ENCODE measurements at regions not wholly inside any gene's neighbourhood (a gene's known extent, or its start where the extent isn't known, plus 50 kb on each side); places are given as distances from the start of the nearest gene placed in this dataset.

GRCh38 chr11:25309818-25310217 is 813.0 kb downstream of the LUZP2 start:
- no peak for TF ChIP-seq CTCF (IDR thresholded peaks at IDR 0.05; ENCODE audit: borderline replicate concordance, insufficient read depth, low read depth, low read length)
- no peak overlapping the region for H3K4me3 ChIP-seq (ENCODE audit: low read depth, low read length)

- no peak for TF ChIP-seq CTCF (IDR thresholded peaks at IDR 0.05; ENCODE audit: borderline replicate concordance, insufficient read depth, low read depth, low read length)
Observed at GRCh38 chr11:25317216-25317615, 820.4 kb downstream of the LUZP2 start.

DNA sequence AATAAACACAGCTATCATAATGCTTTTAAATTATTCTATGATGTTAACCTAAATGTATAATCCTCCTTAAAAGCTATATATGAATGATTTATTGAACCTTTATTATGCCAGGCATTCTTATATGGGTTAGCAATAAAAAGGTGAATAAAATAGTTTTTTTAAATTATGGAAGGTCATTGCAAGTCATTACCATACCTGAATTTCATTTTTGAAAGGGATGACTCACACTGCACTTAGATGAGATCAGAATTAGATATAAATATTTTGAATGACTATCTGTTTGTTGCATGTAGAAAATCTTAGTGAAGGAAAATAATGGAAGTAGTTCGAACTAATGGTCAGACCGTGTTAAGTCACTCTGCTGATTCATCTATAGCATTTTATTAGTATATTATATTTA is 822.3 kb downstream of the LUZP2 start:
- TF ChIP-seq CTCF (IDR thresholded peaks at IDR 0.05; ENCODE audit: borderline replicate concordance, insufficient read depth, low read depth, low read length): no peak
- H3K4me3 ChIP-seq (ENCODE audit: low read depth, low read length): no peak overlapping the region

More at GRCh38 chr11:25317216-25317615, 820.4 kb downstream of the LUZP2 start:
- no peak overlapping the region for H3K4me3 ChIP-seq (ENCODE audit: low read depth, low read length)

DNA sequence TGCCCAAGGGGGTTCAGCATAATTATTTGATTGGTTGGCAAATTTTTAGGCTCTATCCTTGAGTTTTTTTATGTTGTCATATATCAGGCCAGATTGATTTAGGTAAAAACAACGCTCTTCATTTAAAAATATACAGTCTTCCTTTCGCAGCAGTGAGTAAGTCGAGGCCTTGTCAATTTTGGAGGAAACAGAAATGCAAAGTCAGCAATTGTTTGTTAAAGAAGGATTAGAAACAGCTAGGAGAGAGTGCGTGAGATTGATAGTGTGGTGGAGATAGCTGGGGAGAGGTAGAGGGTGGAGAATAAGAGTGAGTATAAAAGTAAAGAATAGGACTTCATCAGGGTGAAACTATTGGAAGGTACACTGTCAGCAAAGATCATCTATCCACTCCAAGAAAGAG is 830.8 kb downstream of the LUZP2 start:
- no peak overlapping the region for H3K4me3 ChIP-seq (ENCODE audit: low read depth, low read length)
- TF ChIP-seq CTCF (IDR thresholded peaks at IDR 0.05; ENCODE audit: borderline replicate concordance, insufficient read depth, low read depth, low read length): no peak

DNA sequence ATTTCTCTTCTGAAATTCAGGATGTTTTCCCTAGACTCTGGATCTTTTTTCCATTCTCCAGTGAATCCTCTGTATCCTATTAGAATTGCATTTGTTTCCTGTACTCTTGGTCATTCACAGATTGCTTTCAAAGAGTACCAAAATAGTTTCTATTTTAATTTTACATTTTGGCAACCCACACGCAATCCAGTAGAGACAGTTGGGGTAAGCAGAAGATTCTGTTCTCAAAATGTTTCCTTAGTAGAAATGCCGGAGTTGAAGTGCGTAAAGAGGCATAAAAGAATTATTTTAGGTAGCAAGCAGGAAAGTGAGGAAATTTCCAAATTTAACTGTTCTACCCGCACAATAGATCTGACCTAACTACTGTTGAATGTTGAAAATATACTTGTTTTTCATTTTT is 842.4 kb downstream of the LUZP2 start:
- no peak overlapping the region for H3K4me3 ChIP-seq (ENCODE audit: low read depth, low read length)

GRCh38 chr11:25349537-25349936 is 852.7 kb downstream of the LUZP2 start:
- H3K4me3 ChIP-seq (ENCODE audit: low read depth, low read length): no peak overlapping the region
- no peak for TF ChIP-seq CTCF (IDR thresholded peaks at IDR 0.05; ENCODE audit: borderline replicate concordance, insufficient read depth, low read depth, low read length)

More for the DNA sequence above, 842.4 kb downstream of the LUZP2 start:
- no peak for TF ChIP-seq CTCF (IDR thresholded peaks at IDR 0.05; ENCODE audit: borderline replicate concordance, insufficient read depth, low read depth, low read length)

- no peak overlapping the region for H3K4me3 ChIP-seq (ENCODE audit: low read depth, low read length)
- TF ChIP-seq CTCF (IDR thresholded peaks at IDR 0.05; ENCODE audit: borderline replicate concordance, insufficient read depth, low read depth, low read length): no peak
Observed at GRCh38 chr11:25350899-25351803, 854.3 kb downstream of the LUZP2 start.
